Activated B cell treated with CpG ODN at 0.5 μM for 24 hours (primary cell): ENCODE measurements at regions not wholly inside any gene's neighbourhood (a gene's known extent, or its start where the extent isn't known, plus 50 kb on each side); places are given as distances from the start of the nearest gene placed in this dataset.

Experiments
- ATAC-seq: fragments of 200-7000 bp; cut with Tn5 transposase; one replicate; pipeline ENCODE4 v1.10.0; 2021; ENCODE audit warnings: low read depth, mild to moderate bottlenecking, moderate library complexity
- CTCF ChIA-PET: fragments of 350-600 bp; sonication (Branson Sonifier 250); formaldehyde crosslinking; loops from one replicate; lab custom pipeline; 2021; ENCODE audit warnings: antibody characterized with exemption; lab: Charles Lee
- POLR2A ChIA-PET: fragments of 350-600 bp; sonication (Branson Sonifier 250); formaldehyde crosslinking; loops from one replicate; lab custom pipeline; 2021; ENCODE audit warnings: antibody characterized with exemption; lab: Charles Lee
- DNase-seq: peaks from one replicate; pipeline ENCODE4 v3.0.0; 2022
- H3K27ac Mint-ChIP-seq: one replicate; pipeline ENCODE4 v1.8.0; 2020; ENCODE audit warnings: mixed read lengths
- H3K27me3 Mint-ChIP-seq: one replicate; pipeline ENCODE4 v1.8.0; 2021; ENCODE audit warnings: mixed read lengths
- H3K36me3 Mint-ChIP-seq: one replicate; pipeline ENCODE4 v1.8.0; 2021; ENCODE audit warnings: low read depth, mixed read lengths
- H3K4me1 Mint-ChIP-seq: one replicate; pipeline ENCODE4 v1.8.0; 2021; ENCODE audit warnings: mixed read lengths
- H3K4me3 Mint-ChIP-seq: one replicate; pipeline ENCODE4 v1.8.0; 2020; ENCODE audit warnings: mild to moderate bottlenecking, mixed read lengths
- H3K9me3 Mint-ChIP-seq: one replicate; pipeline ENCODE4 v1.8.0; 2020; ENCODE audit warnings: mixed read lengths
- intact Hi-C: fragments of 100-400 bp; cut with micrococcal nuclease; formaldehyde crosslinking; loops from one replicate; pipeline ENCODE4 v1.15.1; 2024
- TF ChIP-seq, protein P1 (sequence below): fragments of 200-600 bp; IDR thresholded peaks from one replicate; pipeline ENCODE4 v1.8.0; 2022; ENCODE audit warnings: antibody characterized with exemption, mild to moderate bottlenecking

DNA sequence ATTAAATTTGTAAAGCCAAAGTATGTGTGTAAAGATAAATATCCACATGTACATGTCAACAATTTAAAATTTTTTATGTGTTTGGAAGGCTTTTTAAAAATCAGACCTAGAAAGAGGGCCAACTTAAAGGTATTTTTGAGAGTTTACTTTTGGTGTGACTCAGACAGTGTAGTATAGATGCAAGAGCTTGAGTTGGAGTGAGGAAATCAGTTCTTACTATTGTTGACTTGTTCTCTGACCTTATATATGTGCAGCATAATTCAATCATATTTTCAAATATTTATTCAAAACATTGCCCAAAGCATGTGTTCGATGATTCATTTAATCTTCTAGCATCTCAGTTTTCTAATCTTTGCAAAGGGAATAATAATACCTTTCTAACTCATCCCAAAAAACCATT, 243.7 kb upstream of the PRKCQ start:
- no peaks in the 10 kb centered on the region for H3K9me3 Mint-ChIP-seq

GRCh38 chr10:6819301-6819700, 239.2 kb upstream of the PRKCQ start:
- Mint-ChIP-seq H3K27me3 (peaks cover 15% of the 10 kb centered on the region), H3K4me3 (no peak overlapping the region), H3K27ac (no peak overlapping the region), H3K36me3 (no peaks in the 10 kb centered on the region), H3K9me3 (no peaks in the 10 kb centered on the region), H3K4me1 (no peaks in the 10 kb centered on the region)
- DNase-seq: no peak
- ChIA-PET POLR2A (no interaction called here), CTCF (no interaction called here)
- intact Hi-C loops: no loop called here
- ATAC-seq: no peak
- TF ChIP-seq, protein P1, sequence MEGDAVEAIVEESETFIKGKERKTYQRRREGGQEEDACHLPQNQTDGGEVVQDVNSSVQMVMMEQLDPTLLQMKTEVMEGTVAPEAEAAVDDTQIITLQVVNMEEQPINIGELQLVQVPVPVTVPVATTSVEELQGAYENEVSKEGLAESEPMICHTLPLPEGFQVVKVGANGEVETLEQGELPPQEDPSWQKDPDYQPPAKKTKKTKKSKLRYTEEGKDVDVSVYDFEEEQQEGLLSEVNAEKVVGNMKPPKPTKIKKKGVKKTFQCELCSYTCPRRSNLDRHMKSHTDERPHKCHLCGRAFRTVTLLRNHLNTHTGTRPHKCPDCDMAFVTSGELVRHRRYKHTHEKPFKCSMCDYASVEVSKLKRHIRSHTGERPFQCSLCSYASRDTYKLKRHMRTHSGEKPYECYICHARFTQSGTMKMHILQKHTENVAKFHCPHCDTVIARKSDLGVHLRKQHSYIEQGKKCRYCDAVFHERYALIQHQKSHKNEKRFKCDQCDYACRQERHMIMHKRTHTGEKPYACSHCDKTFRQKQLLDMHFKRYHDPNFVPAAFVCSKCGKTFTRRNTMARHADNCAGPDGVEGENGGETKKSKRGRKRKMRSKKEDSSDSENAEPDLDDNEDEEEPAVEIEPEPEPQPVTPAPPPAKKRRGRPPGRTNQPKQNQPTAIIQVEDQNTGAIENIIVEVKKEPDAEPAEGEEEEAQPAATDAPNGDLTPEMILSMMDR: no peak

More for the DNA sequence above, 243.7 kb upstream of the PRKCQ start:
- ATAC-seq (no peak), DNase-seq (no peak)
- Mint-ChIP-seq H3K4me3 (no peak overlapping the region), H3K4me1 (no peaks in the 10 kb centered on the region), H3K27me3 (peaks cover 8% of the 10 kb centered on the region), H3K36me3 (no peaks in the 10 kb centered on the region), H3K27ac (no peak overlapping the region)
- ChIA-PET CTCF (no interaction called here), POLR2A (no interaction called here)
- TF ChIP-seq, protein P1: no peak
- intact Hi-C loops: no loop called here

- TF ChIP-seq, protein P1: no peak
- H3K9me3 Mint-ChIP-seq: no peaks in the 10 kb centered on the region
- POLR2A ChIA-PET: no interaction called here
- intact Hi-C loops: no loop called here
- no peak for DNase-seq
- peaks cover 16% of the 10 kb centered on the region for H3K27me3 Mint-ChIP-seq
- H3K4me1 Mint-ChIP-seq: no peaks in the 10 kb centered on the region
- ATAC-seq: no peak
- no peak overlapping the region for H3K4me3 Mint-ChIP-seq
- CTCF ChIA-PET: no interaction called here
- H3K27ac Mint-ChIP-seq: no peak overlapping the region
- H3K36me3 Mint-ChIP-seq: no peaks in the 10 kb centered on the region
These were observed 237.7 kb upstream of the PRKCQ start for GRCh38 chr10:6817770-6818169.

DNA sequence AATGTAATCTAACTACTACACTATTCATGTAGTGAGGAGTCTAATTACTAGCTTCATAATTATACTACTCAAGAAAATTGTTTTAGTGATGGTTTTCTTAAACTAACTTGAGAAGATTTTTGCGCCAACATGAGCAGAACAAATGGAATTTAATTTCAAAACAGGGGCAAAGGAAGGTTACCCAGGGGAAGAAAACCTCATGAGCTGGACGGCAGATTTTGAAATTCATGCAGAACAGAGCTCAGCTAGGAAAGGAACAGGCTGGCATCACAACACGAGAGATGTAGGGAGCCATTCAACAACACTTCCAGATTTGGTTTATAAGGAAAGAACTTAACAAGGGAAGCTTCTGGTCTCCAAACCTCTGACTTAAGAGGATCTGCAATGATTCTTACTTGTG, 235.3 kb upstream of the PRKCQ start:
- no peaks in the 10 kb centered on the region for H3K9me3 Mint-ChIP-seq
- H3K4me1 Mint-ChIP-seq: no peaks in the 10 kb centered on the region
- no peak overlapping the region for H3K27ac Mint-ChIP-seq
- ATAC-seq (no peak), DNase-seq (no peak)
- intact Hi-C loops: no loop called here
- TF ChIP-seq, protein P1: no peak
- H3K36me3 Mint-ChIP-seq: no peaks in the 10 kb centered on the region
- POLR2A ChIA-PET: no interaction called here
- H3K27me3 Mint-ChIP-seq: peaks cover 29% of the 10 kb centered on the region
- CTCF ChIA-PET: no interaction called here
- H3K4me3 Mint-ChIP-seq: no peak overlapping the region

DNA sequence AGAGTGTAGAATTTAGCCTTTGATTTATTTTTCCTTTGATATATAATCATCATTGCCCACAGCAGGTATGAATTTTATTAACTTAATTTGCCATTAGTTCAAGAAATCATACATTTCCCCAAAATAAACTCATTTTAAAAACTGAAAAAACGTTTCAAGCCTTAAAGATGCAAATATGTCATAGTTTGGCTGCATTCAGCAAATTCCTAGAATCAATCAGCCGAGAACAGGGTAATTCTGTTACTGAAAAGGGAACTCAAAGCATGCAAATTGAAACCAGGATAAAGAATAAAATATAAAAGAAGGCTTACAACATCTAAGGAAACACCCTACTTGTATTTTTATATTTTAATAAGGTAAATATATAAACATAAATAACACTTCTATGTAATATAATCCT, 233.8 kb upstream of the PRKCQ start:
- ChIA-PET CTCF (no interaction called here), POLR2A (no interaction called here)
- no peak for ATAC-seq
- intact Hi-C loops: no loop called here
- H3K36me3 Mint-ChIP-seq: no peaks in the 10 kb centered on the region
- H3K4me1 Mint-ChIP-seq: no peaks in the 10 kb centered on the region
- peaks cover 22% of the 10 kb centered on the region for H3K27me3 Mint-ChIP-seq
- TF ChIP-seq, protein P1: no peak
- H3K4me3 Mint-ChIP-seq: no peak overlapping the region
- H3K9me3 Mint-ChIP-seq: peaks cover 3% of the 10 kb centered on the region
- no peak overlapping the region for H3K27ac Mint-ChIP-seq
- DNase-seq: no peak
